Natural killer cell (primary cell): ENCODE measurements at regions not wholly inside any gene's neighbourhood (a gene's known extent, or its start where the extent isn't known, plus 50 kb on each side); places are given as distances from the start of the nearest gene placed in this dataset.
"Not testable (repeated sequence)": the region's sequence is repeated elsewhere in the genome, so short reads cannot be mapped to it uniquely, and the experiment has no call there.

Experiments
- ATAC-seq, 3 donors: fragments of 150-1000 bp in 2 of 3; fragments of 200-7000 bp in 1 of 3; cut with Tn5 transposase; 1 replicate in 1 of 3; 2 replicates in 2 of 3; pipeline ENCODE4 v1.10.0; 2021; ENCODE audit warnings: mild to moderate bottlenecking in 2 of 3, moderate library complexity in 2 of 3
- DNase-seq, 2 donors: peaks; one replicate each; pipeline versions ENCODE4 v3.0.0 to v3.0.0-alpha.2; 2013 to 2021; ENCODE audit warnings: mixed read lengths in 1 of 2
- H3K27ac ChIP-seq: one replicate; pipeline ENCODE4 v1.5.1; 2013; ENCODE audit warnings: mild to moderate bottlenecking, low read length
- H3K27me3 ChIP-seq: one replicate; pipeline ENCODE4 v1.6.1; 2013; ENCODE audit warnings: low read length; ENCODE audit not compliant: control insufficient read depth, insufficient read depth
- H3K36me3 ChIP-seq: one replicate; pipeline ENCODE4 v1.6.1; 2013; ENCODE audit warnings: low read length; ENCODE audit not compliant: control insufficient read depth, insufficient read depth
- H3K4me1 ChIP-seq: one replicate; pipeline ENCODE4 v1.6.1; 2013; ENCODE audit warnings: low read length; ENCODE audit not compliant: control insufficient read depth, insufficient read depth
- H3K4me3 ChIP-seq: one replicate; pipeline ENCODE4 v1.5.1; 2013; ENCODE audit warnings: low read length
- H3K9me3 ChIP-seq: one replicate; pipeline ENCODE4 v1.6.1; 2013; ENCODE audit warnings: low read length; ENCODE audit not compliant: control insufficient read depth, insufficient read depth
- H3K27ac Mint-ChIP-seq, 2 donors: one replicate each; pipeline ENCODE4 v1.8.0; 2022; ENCODE audit warnings: mild to moderate bottlenecking in 2 of 2, mixed read lengths in 2 of 2, moderate library complexity in 1 of 2
- H3K27me3 Mint-ChIP-seq, 2 donors: one replicate each; pipeline ENCODE4 v1.8.0; 2022; ENCODE audit warnings: low read depth in 2 of 2, mixed read lengths in 2 of 2
- H3K36me3 Mint-ChIP-seq: one replicate; pipeline ENCODE4 v1.8.0; 2022; ENCODE audit warnings: mixed read lengths
- H3K4me1 Mint-ChIP-seq, 2 donors: one replicate each; pipeline ENCODE4 v1.8.0; 2022; ENCODE audit warnings: mixed read lengths in 2 of 2
- H3K4me3 Mint-ChIP-seq: one replicate; pipeline ENCODE4 v1.8.0; 2022; ENCODE audit warnings: mild to moderate bottlenecking, moderate library complexity, mixed read lengths
- H3K9me3 Mint-ChIP-seq, 2 donors: one replicate each; pipeline ENCODE4 v1.8.0; 2022; ENCODE audit warnings: mixed read lengths in 2 of 2
- CTCF ChIP-seq: fragments of 200-600 bp; IDR thresholded peaks from one replicate; pipeline ENCODE4 v1.8.0; 2022; ENCODE audit warnings: antibody characterized with exemption
- WGBS: methylation state at CpG from one replicate; pipeline ENCODE4 v1.1.7; 2013; ENCODE audit warnings: missing lambda C conversion rate; ENCODE audit not compliant: insufficient coverage; 5-methylcytosine and 5-hydroxymethylcytosine counted together
- intact Hi-C: fragments of 100-400 bp; cut with micrococcal nuclease; formaldehyde crosslinking; loops from one replicate; pipeline ENCODE4 v1.14.2; 2022

- Histone ChIP-seq H3K36me3 (no peaks in the 10 kb centered on the region), H3K4me3 (no peak overlapping the region), H3K27me3 (peaks cover 6% of the 10 kb centered on the region), H3K4me1 (no peaks in the 10 kb centered on the region), H3K9me3 (no peaks in the 10 kb centered on the region), H3K27ac (no peak overlapping the region)
- peaks cover 16 to 26% of the 10 kb centered on the region in 2 donors for H3K27me3 Mint-ChIP-seq
- no peak overlapping the region for H3K27ac Mint-ChIP-seq
- 84% methylated on average over 5 of the region's 5 CpGs for WGBS
- intact Hi-C loops, result no loop called here
- H3K4me3 Mint-ChIP-seq, result no peak overlapping the region
- no peak for TF ChIP-seq CTCF
- H3K9me3 Mint-ChIP-seq, result no peaks in the 10 kb centered on the region
- no peaks in the 10 kb centered on the region for H3K4me1 Mint-ChIP-seq
- H3K36me3 Mint-ChIP-seq, result no peaks in the 10 kb centered on the region
- no peak for ATAC-seq
- no peak for DNase-seq
These were observed 75.9 kb upstream of the HDDC2 start for GRCh38 chr6:125377621-125378020.

GRCh38 chr6:125379174-125379573 is 77.4 kb upstream of the HDDC2 start:
- Histone ChIP-seq H3K27ac (no peak overlapping the region), H3K36me3 (no peaks in the 10 kb centered on the region), H3K4me3 (no peak overlapping the region), H3K27me3 (peaks cover 6% of the 10 kb centered on the region), H3K4me1 (no peaks in the 10 kb centered on the region), H3K9me3 (no peaks in the 10 kb centered on the region)
- Mint-ChIP-seq H3K27ac (no peak overlapping the region), H3K4me1 (no peaks in the 10 kb centered on the region), H3K9me3 (no peaks in the 10 kb centered on the region), H3K27me3 (peaks cover 18% of the 10 kb centered on the region in 2 donors), H3K4me3 (no peak overlapping the region), H3K36me3 (no peaks in the 10 kb centered on the region)
- 45% methylated on average over 3 of the region's 4 CpGs for WGBS
- intact Hi-C loops, result no loop called here
- no peak for TF ChIP-seq CTCF
- ATAC-seq (no peak), DNase-seq (peak in 1 of 2 donors; percentile 6)

DNA sequence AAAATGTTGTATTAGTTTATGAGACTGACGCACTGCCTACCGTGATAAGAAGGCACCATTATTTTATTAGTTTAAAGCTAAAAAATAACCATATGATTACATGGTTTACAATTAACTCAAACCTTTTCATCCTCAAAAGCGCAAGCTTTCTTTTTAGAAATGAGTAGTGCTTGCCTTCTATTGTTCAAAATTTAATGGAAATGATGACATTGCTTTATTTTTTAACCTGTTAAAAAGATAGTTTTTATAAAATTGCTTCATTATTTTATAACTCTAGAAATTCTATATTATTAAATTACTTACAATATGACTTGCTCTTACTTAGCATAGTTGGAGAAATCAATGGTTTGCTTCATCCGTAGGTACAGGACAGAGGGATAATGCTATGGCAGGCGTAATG is 78.7 kb upstream of the HDDC2 start:
- H3K27ac Mint-ChIP-seq, result no peak overlapping the region
- Histone ChIP-seq H3K36me3 (no peaks in the 10 kb centered on the region), H3K27ac (no peak overlapping the region), H3K9me3 (no peaks in the 10 kb centered on the region), H3K27me3 (peaks cover 5% of the 10 kb centered on the region), H3K4me1 (no peaks in the 10 kb centered on the region), H3K4me3 (no peak overlapping the region)
- TF ChIP-seq CTCF, result no peak
- H3K36me3 Mint-ChIP-seq, result no peaks in the 10 kb centered on the region
- no peak overlapping the region for H3K4me3 Mint-ChIP-seq
- peaks cover 15 to 18% of the 10 kb centered on the region in 2 donors for H3K27me3 Mint-ChIP-seq
- WGBS, result 96% methylated on average over 2 of the region's 5 CpGs
- H3K4me1 Mint-ChIP-seq, result no peaks in the 10 kb centered on the region
- H3K9me3 Mint-ChIP-seq, result no peaks in the 10 kb centered on the region
- DNase-seq, result no peak
- intact Hi-C loops, result no loop called here
- ATAC-seq, result no peak

- DNase-seq, H3K27ac Mint-ChIP-seq, H3K36me3 Mint-ChIP-seq, H3K4me1 Mint-ChIP-seq, H3K4me3 ChIP-seq, H3K27ac ChIP-seq, H3K4me1 ChIP-seq, H3K9me3 Mint-ChIP-seq, H3K27me3 ChIP-seq, H3K36me3 ChIP-seq, ATAC-seq, H3K9me3 ChIP-seq, H3K4me3 Mint-ChIP-seq, intact Hi-C loops: not testable (repeated sequence)
- no CpG with 5 or more reads among the region's 1 CpG for WGBS
- H3K27me3 Mint-ChIP-seq, result peaks cover 11% of the 10 kb centered on the region in 2 donors
These were observed 84.6 kb upstream of the HDDC2 start for GRCh38 chr6:125386337-125386736.
